A549 (cell line): ENCODE measurements at regions not wholly inside any gene's neighbourhood (a gene's known extent, or its start where the extent isn't known, plus 50 kb on each side); places are given as distances from the start of the nearest gene placed in this dataset.

Source experiments
- ATAC-seq, 2 experiments: fragments of 200-7000 bp in 1 of 2; fragments of >200 bp in 1 of 2; cut with Nextera tagmentation in 1 of 2; cut with Tn5 transposase in 1 of 2; 3 replicates each; pipeline versions ENCODE4 v1.8.0 to v1.9.1; 2018 to 2020; ENCODE audit warnings: mild to moderate bottlenecking in 1 of 2, moderate library complexity in 1 of 2
- CTCF ChIA-PET: fragments of 300-600 bp; sonication (Branson Sonifier 250); formaldehyde crosslinking; extraction: SDS; loops from one replicate; lab custom pipeline; 2021; ENCODE audit warnings: antibody characterized with exemption, inconsistent platforms; lab: Yijun Ruan, JAX
- POLR2A ChIA-PET: fragments of 350-600 bp; formaldehyde crosslinking; extraction: SDS; loops from one replicate; lab custom pipeline; 2021; ENCODE audit warnings: antibody characterized with exemption, inconsistent platforms; lab: Yijun Ruan, JAX
- DNase-seq, 2 experiments: peaks; one replicate each; pipeline versions ENCODE4 v3.0.0 to v3.0.0-alpha.2; 2011 to 2016; ENCODE audit warnings: low read depth in 1 of 2, low spot score in 1 of 2
- FAIRE-seq: peaks from 2 replicates; lab custom pipeline; 2011; peaks lifted over from hg19 to GRCh38; lab: Jason Lieb, UNC
- H3K27ac ChIP-seq, 2 experiments: fragments of >200 bp; sonication (Bioruptor Twin); formaldehyde crosslinking; 3 replicates each; pipeline ENCODE4 v1.5.1; 2016 to 2017
- H3K4me1 ChIP-seq: fragments of >200 bp; sonication (Bioruptor Twin); formaldehyde crosslinking; 3 replicates; pipeline ENCODE4 v1.6.1; 2016
- H3K4me2 ChIP-seq: fragments of >200 bp; sonication (Bioruptor Twin); formaldehyde crosslinking; 3 replicates; pipeline ENCODE4 v1.6.1; 2016
- H3K4me3 ChIP-seq: fragments of >200 bp; sonication (Bioruptor Twin); formaldehyde crosslinking; 3 replicates; pipeline ENCODE4 v1.5.1; 2016
- H3K9me3 ChIP-seq: fragments of >200 bp; sonication (Bioruptor Twin); formaldehyde crosslinking; 3 replicates; pipeline ENCODE4 v1.6.1; 2016
- BHLHE40 ChIP-seq: IDR thresholded peaks from 2 replicates; pipeline ENCODE4 v1.6.1; 2012; ENCODE audit warnings: low read depth, low read length, inconsistent platforms
- CBX2 ChIP-seq: fragments of 200-600 bp; sonication (generic); IDR thresholded peaks from 2 replicates; pipeline ENCODE4 v1.6.1; 2016; ENCODE audit warnings: low read depth, mild to moderate bottlenecking, borderline replicate concordance
- CEBPB ChIP-seq, 2 experiments: fragments of >200 bp in 1 of 2; sonication (Bioruptor Twin) in 1 of 2; formaldehyde crosslinking in 1 of 2; IDR thresholded peaks; 2 replicates each; pipeline ENCODE4 v1.6.1; 2012 to 2016
- EHMT2 ChIP-seq: fragments of 200-600 bp; sonication (generic); IDR thresholded peaks from 2 replicates; pipeline ENCODE4 v1.6.1; 2016; ENCODE audit warnings: antibody characterized with exemption, low read depth, mild to moderate bottlenecking, moderate library complexity
- ELK1 ChIP-seq: fragments of 150-350 bp; IDR thresholded peaks from 2 replicates; pipeline ENCODE4 v1.6.1; 2014; ENCODE audit warnings: low read depth, mild to moderate bottlenecking, low read length
- EP300 ChIP-seq, 2 experiments: fragments of >200 bp; sonication (Bioruptor Twin); formaldehyde crosslinking; IDR thresholded peaks; 2 replicates in 1 of 2; 3 replicates in 1 of 2; pipeline ENCODE4 v1.6.1; 2016 to 2017
- HOXA7 ChIP-seq: fragments of 250-450 bp; sonication (Bioruptor Pico); IDR thresholded peaks from 2 replicates; pipeline ENCODE4 v1.5.0; 2020; ENCODE audit warnings: mild to moderate bottlenecking, moderate library complexity
- MAX ChIP-seq: IDR thresholded peaks from 2 replicates; pipeline ENCODE4 v1.6.1; 2012
- MYC ChIP-seq: IDR thresholded peaks from 2 replicates; pipeline ENCODE4 v1.6.1; 2012; ENCODE audit warnings: mild to moderate bottlenecking, inconsistent platforms, low read length, improper control_type of control experiment, borderline replicate concordance
- NPAS2 ChIP-seq: fragments of 250-450 bp; sonication (Bioruptor Pico); IDR thresholded peaks from 2 replicates; pipeline ENCODE4 v1.8.0; 2022; ENCODE audit warnings: mild to moderate bottlenecking, moderate library complexity, borderline replicate concordance
- NR3C1 ChIP-seq: fragments of >200 bp; sonication (Bioruptor Twin); formaldehyde crosslinking; IDR thresholded peaks from 3 replicates; pipeline ENCODE4 v1.6.1; 2017
- PHF8 ChIP-seq: fragments of 200-600 bp; sonication (generic); IDR thresholded peaks from 2 replicates; pipeline ENCODE4 v1.6.1; 2016; ENCODE audit warnings: low read depth, mild to moderate bottlenecking, antibody characterized with exemption, moderate library complexity, borderline replicate concordance
- POLR2A ChIP-seq: IDR thresholded peaks from 2 replicates; pipeline ENCODE4 v1.6.1; 2012; ENCODE audit warnings: mild to moderate bottlenecking, low read length
- POLR2AphosphoS2 ChIP-seq: conservative IDR thresholded peaks from 2 replicates; pipeline ENCODE4 v1.6.1; 2012; ENCODE audit warnings: low read length, improper control_type of control experiment, inconsistent platforms
- RFX5 ChIP-seq: fragments of 450-650 bp; IDR thresholded peaks from 2 replicates; pipeline ENCODE4 v1.7.1; 2014; ENCODE audit warnings: antibody characterized with exemption, mild to moderate bottlenecking, moderate library complexity
- SMC3 ChIP-seq: fragments of >200 bp; sonication (Bioruptor Twin); formaldehyde crosslinking; IDR thresholded peaks from 3 replicates; pipeline ENCODE4 v1.6.1; 2018; ENCODE audit warnings: inconsistent platforms
- TFCP2L1 ChIP-seq: fragments of 250-450 bp; sonication (Bioruptor Pico); IDR thresholded peaks from 2 replicates; pipeline ENCODE4 v1.5.0; 2021; ENCODE audit warnings: mild to moderate bottlenecking
- ZC3H11A ChIP-seq: fragments of 450-650 bp; IDR thresholded peaks from 2 replicates; pipeline ENCODE4 v1.6.1; 2014; ENCODE audit warnings: antibody characterized with exemption, mild to moderate bottlenecking
- WGBS: methylation state at CpG from one replicate; pipeline ENCODE4 v1.1.6; 2017; ENCODE audit errors: missing lambda C conversion rate; 5-methylcytosine and 5-hydroxymethylcytosine counted together
- TF ChIP-seq, protein P1 (sequence below): IDR thresholded peaks from 2 replicates; pipeline ENCODE4 v1.6.1; 2012; ENCODE audit warnings: low read depth, borderline replicate concordance
- TF ChIP-seq, protein P2 (sequence below): fragments of >200 bp; sonication (Bioruptor Twin); formaldehyde crosslinking; IDR thresholded peaks from 2 replicates; pipeline ENCODE4 v1.6.1; 2016
- TF ChIP-seq, protein P3 (sequence below): fragments of 250-450 bp; sonication (Bioruptor Pico); IDR thresholded peaks from 2 replicates; pipeline ENCODE4 v1.5.0; 2020; ENCODE audit warnings: low read depth, mild to moderate bottlenecking, moderate library complexity
- TF ChIP-seq, protein P4 (sequence below): fragments of >200 bp; sonication (Bioruptor Twin); formaldehyde crosslinking; IDR thresholded peaks from 3 replicates; pipeline ENCODE4 v1.5.1; 2016

DNA sequence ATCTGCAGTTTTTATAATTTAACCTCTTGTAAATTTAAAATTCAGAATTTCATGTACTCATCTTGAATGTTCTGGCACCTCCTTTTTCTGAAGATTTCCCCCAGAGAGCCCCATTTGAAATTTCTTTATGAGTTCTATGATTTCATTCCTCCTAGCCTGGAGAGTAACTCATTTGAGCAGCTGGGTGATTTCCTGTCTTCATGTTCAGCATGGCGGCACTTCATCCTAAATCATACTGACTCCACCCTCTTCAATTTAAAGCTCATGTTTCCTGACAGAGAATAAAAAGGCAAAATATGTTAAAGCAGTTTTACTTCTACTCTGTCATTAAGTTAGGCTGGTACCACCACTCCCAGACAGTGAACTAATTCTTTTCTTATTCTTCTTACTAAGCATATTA lies 250.9 kb upstream of the POU3F2 start:
- Histone ChIP-seq H3K4me3 (no peak overlapping the region), H3K4me1 (no peaks in the 10 kb centered on the region), H3K27ac (no peak overlapping the region), H3K4me2 (no peak overlapping the region), H3K9me3 (no peaks in the 10 kb centered on the region)
- DNase-seq, result no peak
- ATAC-seq, result no peak
- FAIRE-seq, result no peak
- POLR2A ChIA-PET, result no interaction called here
- WGBS, result 0% methylated on average over 1 of the region's 1 CpG
- TF ChIP-seq POLR2A, result no peak
- TF ChIP-seq BHLHE40, result no peak
- TF ChIP-seq, protein P1, sequence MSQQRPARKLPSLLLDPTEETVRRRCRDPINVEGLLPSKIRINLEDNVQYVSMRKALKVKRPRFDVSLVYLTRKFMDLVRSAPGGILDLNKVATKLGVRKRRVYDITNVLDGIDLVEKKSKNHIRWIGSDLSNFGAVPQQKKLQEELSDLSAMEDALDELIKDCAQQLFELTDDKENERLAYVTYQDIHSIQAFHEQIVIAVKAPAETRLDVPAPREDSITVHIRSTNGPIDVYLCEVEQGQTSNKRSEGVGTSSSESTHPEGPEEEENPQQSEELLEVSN, result no peak
- TF ChIP-seq TFCP2L1 (CRISPR knock-in tag), result no peak
- TF ChIP-seq ELK1, result no peak
- no peak for TF ChIP-seq MAX
- TF ChIP-seq, protein P2, sequence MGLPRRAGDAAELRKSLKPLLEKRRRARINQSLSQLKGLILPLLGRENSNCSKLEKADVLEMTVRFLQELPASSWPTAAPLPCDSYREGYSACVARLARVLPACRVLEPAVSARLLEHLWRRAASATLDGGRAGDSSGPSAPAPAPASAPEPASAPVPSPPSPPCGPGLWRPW, result no peak
- TF ChIP-seq, protein P3, sequence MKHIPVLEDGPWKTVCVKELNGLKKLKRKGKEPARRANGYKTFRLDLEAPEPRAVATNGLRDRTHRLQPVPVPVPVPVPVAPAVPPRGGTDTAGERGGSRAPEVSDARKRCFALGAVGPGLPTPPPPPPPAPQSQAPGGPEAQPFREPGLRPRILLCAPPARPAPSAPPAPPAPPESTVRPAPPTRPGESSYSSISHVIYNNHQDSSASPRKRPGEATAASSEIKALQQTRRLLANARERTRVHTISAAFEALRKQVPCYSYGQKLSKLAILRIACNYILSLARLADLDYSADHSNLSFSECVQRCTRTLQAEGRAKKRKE (CRISPR knock-in tag), result no peak
- TF ChIP-seq EP300 (IDR thresholded peaks at IDR 0.05), result no peak
- no peak for TF ChIP-seq SMC3
- no peak for TF ChIP-seq ZC3H11A
- TF ChIP-seq PHF8, result no peak
- CTCF ChIA-PET, result no interaction called here

GRCh38 chr6:98586163-98586562 lies 248.2 kb upstream of the POU3F2 start:
- ATAC-seq (no peak), DNase-seq (no peak)
- H3K4me3 ChIP-seq, result no peak overlapping the region
- H3K27ac ChIP-seq, result no peak overlapping the region
- POLR2A ChIA-PET, result no interaction called here
- no peaks in the 10 kb centered on the region for H3K4me1 ChIP-seq
- 0% methylated on average over 1 of the region's 1 CpG for WGBS
- CTCF ChIA-PET, result no interaction called here
- TF ChIP-seq NPAS2 (CRISPR knock-in tag) (no peak), CEBPB (IDR thresholded peaks at IDR 0.05) (no peak), ZC3H11A (no peak), POLR2A (no peak), CBX2 (no peak), RFX5 (no peak), PHF8 (no peak)
- TF ChIP-seq, protein P2, result no peak
- TF ChIP-seq, all 56 proteins: peak for 0
- no peak overlapping the region for H3K4me2 ChIP-seq
- H3K9me3 ChIP-seq, result no peaks in the 10 kb centered on the region
- no peak for FAIRE-seq

DNA sequence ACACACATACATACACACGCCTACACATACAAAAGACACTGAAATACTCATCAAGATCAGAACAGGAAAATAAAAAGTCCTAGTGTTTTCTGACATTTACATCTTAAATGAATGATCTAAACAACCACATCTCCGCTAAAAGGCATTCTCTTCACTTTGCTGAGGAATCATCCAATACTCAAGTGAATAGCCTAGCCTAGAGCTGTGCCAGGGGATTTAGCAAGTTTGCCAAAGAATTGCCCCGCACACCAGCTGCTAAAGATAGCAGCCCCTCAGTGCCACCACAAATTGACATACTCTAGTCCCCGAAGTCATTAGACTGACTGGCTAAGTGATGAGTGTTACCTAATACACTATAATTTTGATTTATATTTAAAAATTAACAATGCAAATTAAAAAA lies 246.8 kb upstream of the POU3F2 start:
- TF ChIP-seq EHMT2 (no peak), PHF8 (no peak), MYC (no peak), POLR2AphosphoS2 (no peak), NR3C1 (no peak), HOXA7 (CRISPR knock-in tag) (no peak)
- TF ChIP-seq, protein P4, sequence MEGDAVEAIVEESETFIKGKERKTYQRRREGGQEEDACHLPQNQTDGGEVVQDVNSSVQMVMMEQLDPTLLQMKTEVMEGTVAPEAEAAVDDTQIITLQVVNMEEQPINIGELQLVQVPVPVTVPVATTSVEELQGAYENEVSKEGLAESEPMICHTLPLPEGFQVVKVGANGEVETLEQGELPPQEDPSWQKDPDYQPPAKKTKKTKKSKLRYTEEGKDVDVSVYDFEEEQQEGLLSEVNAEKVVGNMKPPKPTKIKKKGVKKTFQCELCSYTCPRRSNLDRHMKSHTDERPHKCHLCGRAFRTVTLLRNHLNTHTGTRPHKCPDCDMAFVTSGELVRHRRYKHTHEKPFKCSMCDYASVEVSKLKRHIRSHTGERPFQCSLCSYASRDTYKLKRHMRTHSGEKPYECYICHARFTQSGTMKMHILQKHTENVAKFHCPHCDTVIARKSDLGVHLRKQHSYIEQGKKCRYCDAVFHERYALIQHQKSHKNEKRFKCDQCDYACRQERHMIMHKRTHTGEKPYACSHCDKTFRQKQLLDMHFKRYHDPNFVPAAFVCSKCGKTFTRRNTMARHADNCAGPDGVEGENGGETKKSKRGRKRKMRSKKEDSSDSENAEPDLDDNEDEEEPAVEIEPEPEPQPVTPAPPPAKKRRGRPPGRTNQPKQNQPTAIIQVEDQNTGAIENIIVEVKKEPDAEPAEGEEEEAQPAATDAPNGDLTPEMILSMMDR, result no peak
- TF ChIP-seq, all 56 proteins: peak for 0
- 3% methylated on average over 4 of the region's 4 CpGs for WGBS
- Histone ChIP-seq H3K4me1 (no peaks in the 10 kb centered on the region), H3K27ac (no peak overlapping the region), H3K4me2 (no peak overlapping the region), H3K4me3 (no peak overlapping the region), H3K9me3 (no peaks in the 10 kb centered on the region)
- DNase-seq (no peak), ATAC-seq (no peak), FAIRE-seq (no peak)
- ChIA-PET POLR2A (no interaction called here), CTCF (no interaction called here)
